Hematopoietic multipotent progenitor cell (in vitro differentiated cells): ENCODE measurements at regions not wholly inside any gene's neighbourhood (a gene's known extent, or its start where the extent isn't known, plus 50 kb on each side); places are given as distances from the start of the nearest gene placed in this dataset.
"Not testable (repeated sequence)": the region's sequence is repeated elsewhere in the genome, so short reads cannot be mapped to it uniquely, and the experiment has no call there.

Experiments used
- DNase-seq, 3 donors: peaks; one replicate each; pipeline ENCODE4 v3.0.0-alpha.2; 2011 to 2015; ENCODE audit warnings: low read depth in 2 of 3, low spot score in 2 of 3

GRCh38 chr4:149050840-149051239 is 608.6 kb upstream of the NR3C2 start:
- no peak for DNase-seq

GRCh38 chr4:149048451-149049143 is 606.4 kb upstream of the NR3C2 start:
- no peak for DNase-seq

GRCh38 chr4:149047368-149047767 is 605.2 kb upstream of the NR3C2 start:
- DNase-seq = no peak

- DNase-seq = no peak
These were observed 603.5 kb upstream of the NR3C2 start for GRCh38 chr4:149045731-149046130.

GRCh38 chr4:149039786-149040185 is 597.6 kb upstream of the NR3C2 start:
- not testable (repeated sequence) for DNase-seq

- peak in 2 of 3 donors; percentile 13 to 53 for DNase-seq
These were observed 589.2 kb upstream of the NR3C2 start for GRCh38 chr4:149031399-149031798.

GRCh38 chr4:149029056-149029651 is 586.9 kb upstream of the NR3C2 start:
- DNase-seq = peak in 2 of 3 donors; percentile 6 to 51

GRCh38 chr4:149026696-149027095 is 584.5 kb upstream of the NR3C2 start:
- no peak for DNase-seq

GRCh38 chr4:149017002-149017734 is 575.0 kb upstream of the NR3C2 start:
- no peak for DNase-seq

GRCh38 chr4:149009223-149009622 is 567.0 kb upstream of the NR3C2 start:
- no peak for DNase-seq

GRCh38 chr4:149008415-149009025 is 566.3 kb upstream of the NR3C2 start:
- no peak for DNase-seq

GRCh38 chr4:149005191-149005590 is 563.0 kb upstream of the NR3C2 start:
- no peak for DNase-seq

GRCh38 chr4:148999924-149000323 is 557.7 kb upstream of the NR3C2 start:
- DNase-seq = no peak

GRCh38 chr4:148998719-148999118 is 556.5 kb upstream of the NR3C2 start:
- DNase-seq = no peak

GRCh38 chr4:148986951-148987350 is 544.7 kb upstream of the NR3C2 start:
- no peak for DNase-seq

- no peak for DNase-seq
These were observed 542.7 kb upstream of the NR3C2 start for GRCh38 chr4:148984951-148985350.

- no peak for DNase-seq
These were observed 540.0 kb upstream of the NR3C2 start for GRCh38 chr4:148982200-148982599.

- no peak for DNase-seq
These were observed 538.7 kb upstream of the NR3C2 start for GRCh38 chr4:148980782-148981480.

GRCh38 chr4:148978301-148978700 is 536.1 kb upstream of the NR3C2 start:
- no peak for DNase-seq

GRCh38 chr4:148975464-148975863 is 533.2 kb upstream of the NR3C2 start:
- no peak for DNase-seq

GRCh38 chr4:148965080-148965479 is 522.9 kb upstream of the NR3C2 start:
- DNase-seq = no peak
